Neural progenitor cell (in vitro differentiated cells): ENCODE measurements at regions not wholly inside any gene's neighbourhood (a gene's known extent, or its start where the extent isn't known, plus 50 kb on each side); places are given as distances from the start of the nearest gene placed in this dataset.
"Not testable (repeated sequence)": the region's sequence is repeated elsewhere in the genome, so short reads cannot be mapped to it uniquely, and the experiment has no call there.

Experiments used
- DNase-seq: peaks from one replicate; pipeline ENCODE4 v3.0.0-alpha.2; 2016; ENCODE audit warnings: low spot score
- H2AFZ ChIP-seq: fragments of 200-600 bp; sonication (generic); replicated peaks from 2 replicates; pipeline ENCODE4 v1.6.1; 2016; ENCODE audit warnings: antibody characterized with exemption
- H3F3A ChIP-seq: fragments of 200-600 bp; sonication (generic); 2 replicates; pipeline ENCODE4 v1.6.1; 2016; ENCODE audit warnings: antibody characterized with exemption, low read depth
- H3K27ac ChIP-seq: fragments of 200-600 bp; sonication (generic); 2 replicates; pipeline ENCODE4 v1.5.1; 2016; ENCODE audit warnings: mild to moderate bottlenecking
- H3K27me3 ChIP-seq: fragments of 200-600 bp; sonication (generic); 2 replicates; pipeline ENCODE4 v1.6.1; 2016; ENCODE audit warnings: mild to moderate bottlenecking, moderate library complexity
- H3K36me3 ChIP-seq: fragments of 200-600 bp; sonication (generic); 2 replicates; pipeline ENCODE4 v1.5.1; 2016
- H3K4me1 ChIP-seq: fragments of 200-600 bp; sonication (generic); 2 replicates; pipeline ENCODE4 v1.6.1; 2016; ENCODE audit warnings: mixed run types
- H3K4me2 ChIP-seq: fragments of 200-600 bp; sonication (generic); 2 replicates; pipeline ENCODE4 v1.6.1; 2016
- H3K4me3 ChIP-seq: fragments of 200-600 bp; sonication (generic); 2 replicates; pipeline ENCODE4 v1.5.1; 2016
- H3K79me2 ChIP-seq: fragments of 200-600 bp; sonication (generic); 2 replicates; pipeline ENCODE4 v1.6.1; 2016; ENCODE audit warnings: low read depth
- H3K9ac ChIP-seq: fragments of 200-600 bp; sonication (generic); 2 replicates; pipeline ENCODE4 v1.6.1; 2016
- H3K9me3 ChIP-seq: fragments of 200-600 bp; sonication (generic); 2 replicates; pipeline ENCODE4 v1.5.1; 2016; ENCODE audit warnings: low read depth
- H4K20me1 ChIP-seq: fragments of 200-600 bp; sonication (generic); 2 replicates; pipeline ENCODE4 v1.6.1; 2016; ENCODE audit warnings: low read depth
- H3K27ac Mint-ChIP-seq: 3 replicates; pipeline ENCODE4 v1.8.0; 2021; ENCODE audit warnings: mixed read lengths
- H3K27me3 Mint-ChIP-seq: 2 replicates; pipeline ENCODE4 v1.8.0; 2022; ENCODE audit warnings: low read depth, mild to moderate bottlenecking, inconsistent platforms, moderate library complexity, mixed read lengths; ENCODE audit not compliant: insufficient read depth
- H3K36me3 Mint-ChIP-seq: 3 replicates; pipeline ENCODE4 v1.8.0; 2021; ENCODE audit warnings: mixed read lengths
- H3K4me1 Mint-ChIP-seq: 3 replicates; pipeline ENCODE4 v1.8.0; 2021; ENCODE audit warnings: mixed read lengths
- H3K4me3 Mint-ChIP-seq: 3 replicates; pipeline ENCODE4 v1.8.0; 2021; ENCODE audit warnings: mild to moderate bottlenecking, moderate library complexity, mixed read lengths
- H3K9me3 Mint-ChIP-seq: 3 replicates; pipeline ENCODE4 v1.8.0; 2020; ENCODE audit warnings: mixed read lengths
- CTCF ChIP-seq: fragments of 200-600 bp; sonication (generic); IDR thresholded peaks from 2 replicates; pipeline ENCODE4 v1.5.1; 2017; ENCODE audit warnings: antibody characterized with exemption, mild to moderate bottlenecking
- EZH2 ChIP-seq: fragments of 200-600 bp; sonication (generic); IDR thresholded peaks from 2 replicates; pipeline ENCODE4 v1.6.1; 2017; ENCODE audit warnings: antibody characterized with exemption, mild to moderate bottlenecking, moderate library complexity
- EZH2phosphoT487 ChIP-seq: fragments of 200-600 bp; sonication (generic); IDR thresholded peaks from 2 replicates; pipeline ENCODE4 v1.6.1; 2017; ENCODE audit warnings: antibody characterized with exemption

- H3K9ac ChIP-seq = no peak overlapping the region
- no peak overlapping the region for H3K4me2 ChIP-seq
- Mint-ChIP-seq H3K4me3 (no peak overlapping the region), H3K36me3 (no peaks in the 10 kb centered on the region), H3K27me3 (peaks cover 4% of the 10 kb centered on the region), H3K4me1 (no peaks in the 10 kb centered on the region), H3K9me3 (peaks cover 4% of the 10 kb centered on the region), H3K27ac (no peak overlapping the region)
- DNase-seq = no peak
- no peaks in the 10 kb centered on the region for H3F3A ChIP-seq
- TF ChIP-seq EZH2 (no peak), EZH2phosphoT487 (no peak), CTCF (no peak)
- H3K27me3 ChIP-seq = no peaks in the 10 kb centered on the region
- H3K36me3 ChIP-seq = no peaks in the 10 kb centered on the region
- H3K27ac ChIP-seq = no peak overlapping the region
- no peaks in the 10 kb centered on the region for H4K20me1 ChIP-seq
- no peaks in the 10 kb centered on the region for H3K79me2 ChIP-seq
- no peak overlapping the region for H2AFZ ChIP-seq
- H3K9me3 ChIP-seq = no peaks in the 10 kb centered on the region
- H3K4me3 ChIP-seq = no peak overlapping the region
- H3K4me1 ChIP-seq = no peaks in the 10 kb centered on the region
Measured at GRCh38 chr11:21798216-21798615, 394.7 kb upstream of the ANO5 start.

- H3K4me3 ChIP-seq, H3F3A ChIP-seq, H3K4me3 Mint-ChIP-seq, H3K27me3 ChIP-seq, H2AFZ ChIP-seq, DNase-seq, H3K4me1 ChIP-seq, H3K4me1 Mint-ChIP-seq, H3K36me3 Mint-ChIP-seq, H3K9ac ChIP-seq, H3K36me3 ChIP-seq, H4K20me1 ChIP-seq, H3K27ac Mint-ChIP-seq, H3K27ac ChIP-seq, H3K27me3 Mint-ChIP-seq, H3K79me2 ChIP-seq, H3K9me3 ChIP-seq, H3K4me2 ChIP-seq: not testable (repeated sequence)
- peaks cover 13% of the 10 kb centered on the region for H3K9me3 Mint-ChIP-seq
Measured at GRCh38 chr11:21804523-21804922, 388.4 kb upstream of the ANO5 start.

- TF ChIP-seq EZH2phosphoT487 (no peak), CTCF (no peak), EZH2 (no peak)
- Histone ChIP-seq H3K9me3 (no peaks in the 10 kb centered on the region), H4K20me1 (no peaks in the 10 kb centered on the region), H3F3A (no peaks in the 10 kb centered on the region), H3K27ac (no peak overlapping the region), H3K9ac (no peak overlapping the region), H3K4me2 (no peak overlapping the region), H3K4me1 (no peaks in the 10 kb centered on the region), H3K79me2 (no peaks in the 10 kb centered on the region), H3K4me3 (no peak overlapping the region), H2AFZ (no peak overlapping the region), H3K36me3 (no peaks in the 10 kb centered on the region), H3K27me3 (no peaks in the 10 kb centered on the region)
- peaks cover 13% of the 10 kb centered on the region for H3K9me3 Mint-ChIP-seq
- H3K4me3 Mint-ChIP-seq = no peak overlapping the region
- no peaks in the 10 kb centered on the region for H3K4me1 Mint-ChIP-seq
- H3K36me3 Mint-ChIP-seq = no peaks in the 10 kb centered on the region
- DNase-seq = no peak
- no peak overlapping the region for H3K27ac Mint-ChIP-seq
- peaks cover 4% of the 10 kb centered on the region for H3K27me3 Mint-ChIP-seq
Measured at GRCh38 chr11:21806508-21806907, 386.4 kb upstream of the ANO5 start.

- no peaks in the 10 kb centered on the region for H3K4me1 ChIP-seq
- no peak overlapping the region for H3K9ac ChIP-seq
- no peak for DNase-seq
- Mint-ChIP-seq H3K4me1 (no peaks in the 10 kb centered on the region), H3K27ac (no peak overlapping the region), H3K36me3 (no peaks in the 10 kb centered on the region), H3K27me3 (peaks cover 4% of the 10 kb centered on the region), H3K9me3 (peaks cover 13% of the 10 kb centered on the region), H3K4me3 (no peak overlapping the region)
- H3K4me2 ChIP-seq = no peak overlapping the region
- no peaks in the 10 kb centered on the region for H3K79me2 ChIP-seq
- no peaks in the 10 kb centered on the region for H3F3A ChIP-seq
- no peaks in the 10 kb centered on the region for H3K27me3 ChIP-seq
- no peak overlapping the region for H3K27ac ChIP-seq
- H3K36me3 ChIP-seq = no peaks in the 10 kb centered on the region
- no peak for TF ChIP-seq EZH2phosphoT487
- H2AFZ ChIP-seq = no peak overlapping the region
- H4K20me1 ChIP-seq = no peaks in the 10 kb centered on the region
- H3K9me3 ChIP-seq = no peaks in the 10 kb centered on the region
- no peak overlapping the region for H3K4me3 ChIP-seq
Measured at GRCh38 chr11:21806947-21807346, 385.9 kb upstream of the ANO5 start.
